ENCODE measurements at regions not wholly inside any gene's neighbourhood (a gene's known extent, or its start where the extent isn't known, plus 50 kb on each side); places are given as distances from the start of the nearest gene placed in this dataset.

DNA sequence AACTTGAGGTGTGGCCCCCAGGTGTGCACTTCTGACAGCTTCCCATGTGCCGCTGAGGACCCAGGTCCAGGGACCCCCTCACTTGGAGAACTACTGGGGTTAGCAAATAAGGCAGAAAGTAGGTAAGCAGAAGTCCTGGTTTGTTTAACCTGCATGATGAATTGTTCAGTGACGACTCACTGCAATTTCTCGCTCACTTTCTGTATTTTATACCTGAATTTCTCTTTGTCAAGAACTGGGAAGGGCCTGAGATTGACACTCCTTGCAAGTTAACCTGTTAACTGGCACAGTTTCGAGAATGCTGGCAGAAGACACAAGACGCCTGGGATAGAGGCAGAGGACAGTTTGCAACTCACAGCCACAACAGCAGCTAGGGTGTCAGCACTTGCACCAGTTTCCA lies 164.5 kb upstream of the NCK2 start:
- TF ChIP-seq, protein P1, sequence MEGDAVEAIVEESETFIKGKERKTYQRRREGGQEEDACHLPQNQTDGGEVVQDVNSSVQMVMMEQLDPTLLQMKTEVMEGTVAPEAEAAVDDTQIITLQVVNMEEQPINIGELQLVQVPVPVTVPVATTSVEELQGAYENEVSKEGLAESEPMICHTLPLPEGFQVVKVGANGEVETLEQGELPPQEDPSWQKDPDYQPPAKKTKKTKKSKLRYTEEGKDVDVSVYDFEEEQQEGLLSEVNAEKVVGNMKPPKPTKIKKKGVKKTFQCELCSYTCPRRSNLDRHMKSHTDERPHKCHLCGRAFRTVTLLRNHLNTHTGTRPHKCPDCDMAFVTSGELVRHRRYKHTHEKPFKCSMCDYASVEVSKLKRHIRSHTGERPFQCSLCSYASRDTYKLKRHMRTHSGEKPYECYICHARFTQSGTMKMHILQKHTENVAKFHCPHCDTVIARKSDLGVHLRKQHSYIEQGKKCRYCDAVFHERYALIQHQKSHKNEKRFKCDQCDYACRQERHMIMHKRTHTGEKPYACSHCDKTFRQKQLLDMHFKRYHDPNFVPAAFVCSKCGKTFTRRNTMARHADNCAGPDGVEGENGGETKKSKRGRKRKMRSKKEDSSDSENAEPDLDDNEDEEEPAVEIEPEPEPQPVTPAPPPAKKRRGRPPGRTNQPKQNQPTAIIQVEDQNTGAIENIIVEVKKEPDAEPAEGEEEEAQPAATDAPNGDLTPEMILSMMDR (IDR thresholded peaks at IDR 0.05), result no peak
- TF ChIP-seq POLR2A (IDR thresholded peaks at IDR 0.05; ENCODE audit: low read depth) (no peak), EP300 (IDR thresholded peaks at IDR 0.05) (no peak)

All from esophagus muscularis mucosa (tissue), 4 donors.